ACC112 (cell line): ENCODE measurements at regions not wholly inside any gene's neighbourhood (a gene's known extent, or its start where the extent isn't known, plus 50 kb on each side); places are given as distances from the start of the nearest gene placed in this dataset.
"Not testable (repeated sequence)": the region's sequence is repeated elsewhere in the genome, so short reads cannot be mapped to it uniquely, and the experiment has no call there.

Source experiments
- H2AFZ ChIP-seq: fragments of 200-600 bp; sonication (generic); one replicate; pipeline ENCODE4 v1.6.0; 2017; ENCODE audit warnings: antibody characterized with exemption, low read length; ENCODE audit not compliant: unreplicated experiment
- H3K27ac ChIP-seq: fragments of 200-600 bp; sonication (generic); 2 replicates; pipeline ENCODE4 v1.5.1; 2014; ENCODE audit warnings: low read depth, mild to moderate bottlenecking, antibody characterized with exemption, low read length, moderate library complexity
- H3K27me3 ChIP-seq: fragments of 200-600 bp; sonication (generic); 2 replicates; pipeline ENCODE4 v1.6.1; 2014; ENCODE audit warnings: mild to moderate bottlenecking, antibody characterized with exemption, low read length, moderate library complexity, mixed read lengths; ENCODE audit not compliant: insufficient read depth
- H3K36me3 ChIP-seq: fragments of 200-600 bp; sonication (generic); 2 replicates; pipeline ENCODE4 v1.6.1; 2016; ENCODE audit warnings: mild to moderate bottlenecking, antibody characterized with exemption, low read length, moderate library complexity, mixed read lengths; ENCODE audit not compliant: insufficient read depth
- H3K4me1 ChIP-seq: fragments of 200-600 bp; sonication (generic); one replicate; pipeline ENCODE4 v1.6.1; 2016; ENCODE audit warnings: low read length, mixed read lengths; ENCODE audit not compliant: insufficient read depth, unreplicated experiment, control insufficient read depth
- H3K4me3 ChIP-seq: fragments of 200-600 bp; sonication (generic); 2 replicates; pipeline ENCODE4 v1.5.1; 2014; ENCODE audit warnings: mild to moderate bottlenecking, low read depth, low read length
- H3K79me2 ChIP-seq: fragments of 200-600 bp; sonication (generic); one replicate; pipeline ENCODE4 v1.6.0; 2016; ENCODE audit warnings: low read length; ENCODE audit not compliant: control insufficient read depth, unreplicated experiment, insufficient read depth

- H3K79me2 ChIP-seq, H2AFZ ChIP-seq, H3K27ac ChIP-seq, H3K36me3 ChIP-seq, H3K27me3 ChIP-seq, H3K4me1 ChIP-seq, H3K4me3 ChIP-seq: not testable (repeated sequence)
Measured at GRCh38 chr2:180234991-180235390, 227.9 kb upstream of the CWC22 start.

GRCh38 chr2:180231015-180231414 lies 223.9 kb upstream of the CWC22 start:
- Histone ChIP-seq H3K4me1 (no peaks in the 10 kb centered on the region), H3K36me3 (no peaks in the 10 kb centered on the region), H3K79me2 (no peaks in the 10 kb centered on the region), H3K27ac (no peak overlapping the region), H2AFZ (no peak overlapping the region), H3K27me3 (no peaks in the 10 kb centered on the region), H3K4me3 (no peak overlapping the region)

GRCh38 chr2:180227461-180227860 lies 220.4 kb upstream of the CWC22 start:
- Histone ChIP-seq H3K27me3 (no peaks in the 10 kb centered on the region), H3K36me3 (no peaks in the 10 kb centered on the region), H3K4me1 (no peaks in the 10 kb centered on the region), H3K4me3 (no peak overlapping the region), H3K79me2 (no peaks in the 10 kb centered on the region), H2AFZ (no peak overlapping the region), H3K27ac (no peak overlapping the region)

GRCh38 chr2:180225118-180225517 lies 218.0 kb upstream of the CWC22 start:
- H3K36me3 ChIP-seq, result no peaks in the 10 kb centered on the region
- H3K4me3 ChIP-seq, result no peak overlapping the region
- H3K79me2 ChIP-seq, result no peaks in the 10 kb centered on the region
- H3K27ac ChIP-seq, result no peak overlapping the region
- H2AFZ ChIP-seq, result no peak overlapping the region
- H3K4me1 ChIP-seq, result no peaks in the 10 kb centered on the region
- no peaks in the 10 kb centered on the region for H3K27me3 ChIP-seq

- Histone ChIP-seq H3K27ac (no peak overlapping the region), H3K27me3 (no peaks in the 10 kb centered on the region), H2AFZ (no peak overlapping the region), H3K79me2 (no peaks in the 10 kb centered on the region), H3K36me3 (no peaks in the 10 kb centered on the region), H3K4me3 (no peak overlapping the region), H3K4me1 (no peaks in the 10 kb centered on the region)
Measured at GRCh38 chr2:180222644-180223043, 215.5 kb upstream of the CWC22 start.

GRCh38 chr2:180219491-180219890 lies 212.4 kb upstream of the CWC22 start:
- Histone ChIP-seq H3K27me3 (no peaks in the 10 kb centered on the region), H3K79me2 (no peaks in the 10 kb centered on the region), H3K4me1 (no peaks in the 10 kb centered on the region), H3K4me3 (no peak overlapping the region), H3K36me3 (no peaks in the 10 kb centered on the region), H3K27ac (no peak overlapping the region), H2AFZ (no peak overlapping the region)

- Histone ChIP-seq H3K4me1 (peaks cover 22% of the 10 kb centered on the region), H3K36me3 (no peaks in the 10 kb centered on the region), H2AFZ (peak overlapping the region; percentile 78), H3K27ac (peak overlapping the region; percentile 17), H3K79me2 (no peaks in the 10 kb centered on the region), H3K4me3 (peak overlapping the region; percentile 3; the same call in 1 of the 2 replicates), H3K27me3 (no peaks in the 10 kb centered on the region)
Measured at GRCh38 chr2:180208841-180209240, 201.7 kb upstream of the CWC22 start.

GRCh38 chr2:180205621-180206235 lies 198.6 kb upstream of the CWC22 start:
- Histone ChIP-seq H3K27ac (no peak overlapping the region), H3K27me3 (no peaks in the 10 kb centered on the region), H3K36me3 (no peaks in the 10 kb centered on the region), H3K4me3 (no peak overlapping the region), H3K79me2 (no peaks in the 10 kb centered on the region), H2AFZ (no peak overlapping the region), H3K4me1 (peaks cover 32% of the 10 kb centered on the region)

- no peaks in the 10 kb centered on the region for H3K27me3 ChIP-seq
- no peaks in the 10 kb centered on the region for H3K36me3 ChIP-seq
- H3K79me2 ChIP-seq, result no peaks in the 10 kb centered on the region
- peaks cover 26% of the 10 kb centered on the region for H3K4me1 ChIP-seq
- H3K27ac ChIP-seq, result no peak overlapping the region
- no peak overlapping the region for H3K4me3 ChIP-seq
- H2AFZ ChIP-seq, result peak overlapping the region; percentile 54
Measured at GRCh38 chr2:180203972-180204371, 196.9 kb upstream of the CWC22 start.

- H3K4me1 ChIP-seq, result peaks cover 18% of the 10 kb centered on the region
- H3K79me2 ChIP-seq, result no peaks in the 10 kb centered on the region
- no peaks in the 10 kb centered on the region for H3K27me3 ChIP-seq
- H3K27ac ChIP-seq, result no peak overlapping the region
- peak overlapping the region; percentile 42 for H2AFZ ChIP-seq
- H3K4me3 ChIP-seq, result no peak overlapping the region
- no peaks in the 10 kb centered on the region for H3K36me3 ChIP-seq
Measured at GRCh38 chr2:180202467-180202951, 195.4 kb upstream of the CWC22 start.

- Histone ChIP-seq H3K36me3 (no peaks in the 10 kb centered on the region), H3K4me1 (peaks cover 5% of the 10 kb centered on the region), H3K27me3 (no peaks in the 10 kb centered on the region), H3K27ac (no peak overlapping the region), H3K79me2 (no peaks in the 10 kb centered on the region), H3K4me3 (peak overlapping the region; percentile 16; the same call in 1 of the 2 replicates), H2AFZ (peak overlapping the region; percentile 48)
Measured at GRCh38 chr2:180196419-180196977, 189.4 kb upstream of the CWC22 start.
